Activated CD4-positive, alpha-beta T cell treated with anti-CD3 and anti-CD28 coated beads, Interleukin-2, amount 50 U/mL, for 16 hours (primary cell): ENCODE measurements at regions not wholly inside any gene's neighbourhood (a gene's known extent, or its start where the extent isn't known, plus 50 kb on each side); places are given as distances from the start of the nearest gene placed in this dataset.

Experiments
- DNase-seq: peaks from one replicate; pipeline ENCODE4 v3.0.0-alpha.2; 2020

- no peak for DNase-seq
These were observed 104.0 kb downstream of the CYRIA start for GRCh38 chr2:16561676-16562075.

DNA sequence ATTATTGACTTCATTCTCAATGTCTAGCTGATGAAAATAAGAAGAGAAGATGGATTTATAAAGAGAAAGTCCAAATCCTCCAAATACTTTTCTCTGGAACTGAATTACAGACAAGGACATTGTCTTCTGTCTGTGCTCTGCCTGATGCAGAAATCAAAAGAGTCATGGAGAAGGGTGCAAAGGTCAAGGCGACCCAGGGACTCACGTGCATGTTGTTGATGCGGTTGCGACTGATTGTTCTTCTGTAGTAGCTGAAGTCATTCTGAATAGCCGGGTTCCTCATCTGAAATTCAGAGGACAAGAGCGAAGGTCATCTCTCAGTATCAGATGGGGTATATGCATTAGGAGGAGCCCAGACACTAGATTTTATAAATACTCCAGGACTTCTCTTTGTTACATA is 104.4 kb downstream of the CYRIA start:
- DNase-seq = no peak

DNA sequence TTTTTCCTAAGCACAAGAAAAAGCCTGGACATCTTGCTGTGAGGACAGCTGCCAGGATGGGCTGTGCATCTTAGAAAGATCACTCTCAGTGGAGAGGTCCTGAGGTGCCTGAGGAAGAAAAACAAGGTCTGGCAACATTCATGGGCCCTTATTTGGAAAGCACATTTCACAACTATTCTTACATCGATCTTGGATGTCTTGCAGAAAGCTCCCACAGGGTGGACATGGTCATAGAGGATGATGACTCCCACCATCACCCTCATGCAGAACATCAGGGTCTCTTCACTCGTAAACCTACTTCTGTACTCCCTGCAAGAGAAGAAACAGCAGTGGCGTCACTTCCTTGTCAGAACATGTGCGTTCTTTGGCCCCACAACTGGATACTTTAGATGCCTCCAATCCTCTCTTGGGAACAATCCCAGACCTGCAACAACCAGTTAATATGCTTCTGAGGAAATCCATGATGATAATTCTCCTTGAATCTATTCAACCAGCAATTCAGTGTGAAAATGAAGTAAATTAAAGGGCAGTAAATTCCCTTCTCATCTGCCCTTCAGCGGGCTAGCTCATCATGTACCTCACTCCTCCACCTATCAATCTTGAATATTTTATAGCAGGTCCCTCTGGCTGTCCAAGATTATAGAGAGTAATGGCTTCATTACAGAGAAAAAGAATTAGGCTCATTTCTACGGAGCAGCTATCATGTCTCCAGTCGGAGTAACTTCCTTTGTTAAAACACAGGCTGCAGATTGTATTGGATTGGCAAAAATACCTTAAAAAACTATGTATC is 106.2 kb downstream of the CYRIA start:
- DNase-seq = no peak

- DNase-seq = no peak
These were observed 111.5 kb downstream of the CYRIA start for GRCh38 chr2:16554060-16554583.

- DNase-seq = peak; percentile 21
These were observed 112.4 kb downstream of the CYRIA start for GRCh38 chr2:16553226-16553625.

DNA sequence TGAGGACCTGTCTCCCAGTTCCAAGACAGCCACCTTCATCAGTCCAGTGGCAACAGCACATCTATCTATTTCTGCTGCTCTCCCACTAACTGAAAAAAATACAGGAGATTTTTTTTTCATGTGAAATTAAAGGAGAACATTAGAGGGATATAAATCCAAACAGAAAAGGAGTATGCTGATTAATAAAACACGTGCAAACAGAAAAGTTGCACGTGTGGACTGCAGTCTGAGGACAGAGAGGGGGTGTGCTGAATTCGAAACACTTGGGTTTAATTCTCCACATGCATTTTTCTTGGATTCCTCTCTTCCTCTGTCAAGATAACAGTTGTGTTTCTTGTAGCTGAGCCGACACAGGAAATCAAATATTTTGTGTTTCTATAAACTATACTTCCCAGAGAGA is 113.4 kb downstream of the CYRIA start:
- no peak for DNase-seq

- no peak for DNase-seq
These were observed 117.6 kb downstream of the CYRIA start for GRCh38 chr2:16548036-16548435.

- peak; percentile 8 for DNase-seq
These were observed 119.4 kb downstream of the CYRIA start for GRCh38 chr2:16546128-16546754.

GRCh38 chr2:16538707-16539106 is 126.9 kb downstream of the CYRIA start:
- no peak for DNase-seq

GRCh38 chr2:16537347-16537746 is 128.3 kb downstream of the CYRIA start:
- no peak for DNase-seq

DNA sequence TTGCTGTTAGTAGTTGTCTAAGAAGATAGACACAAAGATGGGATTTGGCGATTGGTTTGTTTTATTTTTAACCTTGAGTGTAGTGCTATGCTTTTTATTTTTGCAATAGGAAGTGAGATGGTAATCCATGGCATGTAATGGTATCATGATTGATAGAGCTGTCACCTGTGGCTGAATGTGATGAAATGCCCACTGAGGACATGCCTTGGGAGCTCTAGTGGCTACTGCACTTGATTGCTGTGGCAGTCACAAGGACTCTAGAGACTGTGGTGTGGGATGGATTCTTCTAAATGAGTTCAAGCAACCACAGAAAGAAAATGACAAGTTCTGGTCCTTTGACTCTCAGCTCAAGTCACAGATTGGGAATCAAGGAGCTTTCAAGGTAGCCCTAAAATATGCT is 139.4 kb downstream of the CYRIA start:
- no peak for DNase-seq

DNA sequence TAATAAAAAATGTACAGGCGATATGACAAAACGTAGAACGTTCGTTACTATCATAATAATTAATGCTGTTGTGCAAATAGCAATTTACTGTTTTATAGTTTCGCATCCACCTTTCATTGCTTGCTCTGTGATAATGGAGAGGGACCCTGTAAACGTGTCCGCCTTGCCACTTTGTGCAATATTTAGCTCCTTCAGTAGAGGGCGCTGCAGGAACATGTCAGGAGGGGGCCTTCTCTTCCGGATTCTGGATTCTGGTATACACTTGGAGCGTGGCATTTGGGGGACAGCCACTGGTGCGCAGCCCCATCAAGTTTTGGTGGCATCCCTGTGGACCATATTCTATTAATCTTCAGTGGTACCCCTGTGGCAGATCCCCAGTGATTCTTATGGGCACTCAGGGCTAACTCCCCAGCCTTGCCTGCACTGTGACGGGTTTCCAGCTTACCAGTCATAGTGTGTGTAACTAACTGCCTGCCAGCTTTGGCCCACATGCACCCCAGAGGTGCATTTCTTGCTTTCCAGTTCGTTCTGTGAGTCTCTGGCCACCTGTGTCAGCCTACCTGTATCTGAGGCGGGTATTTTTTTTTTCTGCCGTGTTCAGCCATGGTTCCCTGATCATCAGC is 140.3 kb downstream of the CYRIA start:
- DNase-seq = peak; percentile 28

GRCh38 chr2:16523711-16524110 is 141.9 kb downstream of the CYRIA start:
- no peak for DNase-seq

GRCh38 chr2:16522031-16522831 is 143.4 kb downstream of the CYRIA start:
- DNase-seq = no peak

GRCh38 chr2:16520891-16521290 is 144.7 kb downstream of the CYRIA start:
- no peak for DNase-seq

- no peak for DNase-seq
These were observed 149.9 kb downstream of the CYRIA start for GRCh38 chr2:16515696-16516095.

DNA sequence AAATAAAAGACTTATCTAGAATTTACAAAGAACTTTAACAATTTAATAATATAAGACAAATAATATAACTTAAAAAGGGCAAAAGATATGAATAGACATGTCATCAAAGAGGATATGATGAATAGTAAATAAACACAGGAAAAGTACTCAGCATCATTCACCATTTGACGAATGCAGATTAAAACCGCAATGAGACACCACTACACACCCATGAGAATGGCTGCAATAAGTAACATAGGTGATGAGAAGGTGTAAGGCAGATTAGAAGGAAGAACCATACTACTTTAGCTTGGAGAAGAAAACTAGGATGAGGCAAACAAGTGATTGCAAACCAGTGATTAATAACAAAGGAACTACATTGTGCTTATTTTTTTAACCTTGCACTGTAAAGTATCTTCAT is 152.0 kb downstream of the CYRIA start:
- no peak for DNase-seq

DNA sequence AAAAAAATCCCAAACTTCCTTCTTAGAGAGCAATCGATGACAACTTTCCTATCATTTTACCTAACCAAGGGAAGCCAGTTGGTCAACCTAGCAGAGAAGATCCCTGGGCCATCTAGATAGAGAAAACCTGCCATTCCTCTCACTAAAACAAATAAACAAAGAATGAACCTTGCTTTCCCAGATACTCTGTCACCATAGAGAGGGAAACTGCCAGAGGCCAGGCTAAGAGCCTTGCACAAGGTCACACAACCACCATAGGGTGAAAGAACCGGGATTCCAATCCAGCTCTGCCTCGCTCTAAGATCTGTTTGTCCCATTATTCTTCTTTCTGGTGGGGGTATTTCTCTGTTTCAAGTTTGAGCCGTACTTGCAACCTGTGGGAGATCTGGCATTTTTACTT is 154.6 kb downstream of the CYRIA start:
- no peak for DNase-seq

GRCh38 chr2:16509042-16509441 is 156.6 kb downstream of the CYRIA start:
- no peak for DNase-seq

GRCh38 chr2:16508490-16508851 is 157.2 kb downstream of the CYRIA start:
- no peak for DNase-seq

DNA sequence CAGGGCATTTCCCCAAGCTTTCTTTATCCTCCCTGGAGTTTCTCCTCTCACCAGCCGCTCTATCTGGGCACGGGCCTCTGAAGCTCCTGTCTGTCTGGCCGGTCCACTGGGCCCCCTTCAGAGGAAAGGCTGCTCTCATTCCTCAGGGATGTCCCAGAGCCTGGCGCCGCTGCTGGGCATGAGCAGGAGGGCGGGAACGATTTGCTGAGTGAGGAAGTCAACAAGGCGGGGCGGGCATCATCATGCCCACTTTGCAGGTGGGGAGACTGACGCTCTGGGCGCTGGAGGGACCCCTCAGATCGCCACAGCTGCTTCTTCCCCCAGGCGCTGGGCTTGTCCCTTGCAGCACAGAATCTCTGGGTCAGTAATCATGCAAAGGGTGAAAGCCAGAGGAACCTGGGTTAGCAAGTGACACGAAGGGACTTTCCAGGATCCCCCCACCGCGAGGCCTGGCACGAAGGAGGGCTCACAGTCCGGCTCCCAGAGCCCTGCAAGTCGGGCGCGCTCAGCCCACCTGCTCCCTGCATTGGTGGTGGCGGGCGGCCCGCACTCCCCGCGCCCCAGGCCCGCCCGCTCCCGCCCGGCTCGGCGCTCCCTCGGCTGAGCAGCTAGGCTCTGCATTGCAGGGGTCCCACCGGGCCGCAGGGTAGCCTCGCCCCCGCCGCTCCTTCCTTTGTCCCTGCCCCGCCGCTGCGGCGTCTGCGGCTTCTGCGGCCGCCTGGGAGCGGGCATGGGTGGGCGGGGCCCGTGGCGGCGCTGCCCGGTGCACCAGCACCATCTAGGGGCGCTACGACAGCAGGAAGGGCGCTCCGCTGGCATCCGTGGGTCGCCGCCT is 157.8 kb downstream of the CYRIA start:
- peak; percentile 5 for DNase-seq

GRCh38 chr2:16506366-16506765 is 159.3 kb downstream of the CYRIA start:
- no peak for DNase-seq
